HCT116 (cell line): ENCODE measurements at regions not wholly inside any gene's neighbourhood (a gene's known extent, or its start where the extent isn't known, plus 50 kb on each side); places are given as distances from the start of the nearest gene placed in this dataset.

ENCODE experiments used
- ATAC-seq: fragments of 200-7000 bp; cut with Tn5 transposase; 2 replicates; pipeline ENCODE4 v1.9.1; 2020; ENCODE audit warnings: mild to moderate bottlenecking, moderate library complexity
- BruUV-seq: library from RNA; stranded (reverse); fragments of 400-500 nt; replicated peaks from 2 replicates; lab custom pipeline; 2021; lab: Mats Ljungman, UMichigan
- CTCF ChIA-PET: fragments of 300-600 bp; sonication (Branson Sonifier 250); formaldehyde crosslinking; loops from one replicate; lab custom pipeline; 2021; ENCODE audit warnings: antibody characterized with exemption; lab: Charles Lee
- POLR2A ChIA-PET: fragments of 300-600, 350-600 bp; sonication (Branson Sonifier 250); formaldehyde crosslinking; loops from one replicate; lab custom pipeline; 2021; ENCODE audit warnings: antibody characterized with exemption; lab: Charles Lee
- RAD21 ChIA-PET, 2 experiments: fragments of 300-600 bp; sonication (Branson Sonifier 250); formaldehyde crosslinking; loops; one replicate each; lab custom pipeline; 2023; ENCODE audit warnings: low total read pairs in 2 of 2; ENCODE audit not compliant: uncharacterized antibody in 2 of 2, unreplicated experiment in 2 of 2, low non-redundant PET in 1 of 2; lab: Charles Lee
- DNase-seq: peaks from one replicate; pipeline ENCODE4 v3.0.0-alpha.2; 2010; ENCODE audit warnings: low read depth, low spot score
- H2AFZ ChIP-seq: fragments of 200-600 bp; shearing (Covaris generic), sonication (generic); 2 replicates; pipeline ENCODE4 v1.6.1; 2017; ENCODE audit warnings: low read depth, mixed run types, mixed read lengths, antibody characterized with exemption, low read length; ENCODE audit not compliant: poor library complexity, severe bottlenecking
- H3K27ac ChIP-seq: 2 replicates; pipeline ENCODE4 v1.5.1; 2012; ENCODE audit warnings: low read depth, low read length
- H3K27me3 ChIP-seq: fragments of 200-600 bp; sonication (generic); 2 replicates; pipeline ENCODE4 v1.6.1; 2016; ENCODE audit warnings: mixed run types, low read length, mixed read lengths; ENCODE audit not compliant: insufficient read depth
- H3K36me3 ChIP-seq, 2 experiments: fragments of 200-500 bp in 1 of 2; fragments of 200-600 bp in 1 of 2; sonication (Bioruptor generic) in 1 of 2; sonication (generic) in 1 of 2; 2 replicates each; pipeline versions ENCODE4 v1.5.1 to v1.6.1; 2014 to 2016; ENCODE audit warnings: low read length in 2 of 2, inconsistent platforms in 1 of 2, mixed read lengths in 1 of 2, mixed run types in 1 of 2; ENCODE audit not compliant: insufficient read depth in 2 of 2, control insufficient read depth in 1 of 2
- H3K4me1 ChIP-seq, 2 experiments: fragments of 200-600 bp in 1 of 2; sonication (generic) in 1 of 2; 2 replicates each; pipeline versions ENCODE4 v1.5.1 to v1.6.1; 2012 to 2017; ENCODE audit warnings: low read length in 2 of 2, inconsistent platforms in 1 of 2, mild to moderate bottlenecking in 1 of 2, mixed read lengths in 1 of 2, mixed run types in 1 of 2, moderate library complexity in 1 of 2; ENCODE audit not compliant: insufficient read depth in 2 of 2, control insufficient read depth in 1 of 2
- H3K4me2 ChIP-seq: fragments of 200-600 bp; sonication (generic); 2 replicates; pipeline ENCODE4 v1.6.1; 2017; ENCODE audit warnings: mixed run types, low read length, mixed read lengths
- H3K4me3 ChIP-seq, 2 experiments: fragments of 200-600 bp in 1 of 2; sonication (generic) in 1 of 2; replicated peaks in 1 of 2; 2 replicates each; pipeline ENCODE4 v1.5.1; 2011 to 2016; ENCODE audit warnings: low read length in 2 of 2, control low read depth in 1 of 2, low read depth in 1 of 2, mild to moderate bottlenecking in 1 of 2, mixed read lengths in 1 of 2, mixed run types in 1 of 2
- H3K79me2 ChIP-seq: fragments of 200-600 bp; sonication (generic); 2 replicates; pipeline ENCODE4 v1.6.1; 2017; ENCODE audit warnings: mild to moderate bottlenecking, mixed run types, low read length, moderate library complexity, mixed read lengths; ENCODE audit not compliant: insufficient read depth
- H3K9ac ChIP-seq: fragments of 200-600 bp; sonication (generic); 2 replicates; pipeline ENCODE4 v1.6.1; 2016; ENCODE audit warnings: low read length, mixed read lengths
- H3K9me2 ChIP-seq: fragments of 200-600 bp; sonication (generic), shearing (Covaris generic); 2 replicates; pipeline ENCODE4 v1.6.1; 2017; ENCODE audit warnings: mixed run types, mild to moderate bottlenecking, moderate library complexity; ENCODE audit not compliant: insufficient read depth
- H3K9me3 ChIP-seq, 2 experiments: fragments of 200-500 bp in 1 of 2; fragments of 200-600 bp in 1 of 2; sonication (Bioruptor generic) in 1 of 2; sonication (generic) in 1 of 2; 2 replicates each; pipeline ENCODE4 v1.6.1; 2014 to 2017; ENCODE audit warnings: low read length in 2 of 2, mixed read lengths in 2 of 2, inconsistent platforms in 1 of 2, low read depth in 1 of 2, mild to moderate bottlenecking in 1 of 2, mixed run types in 1 of 2, moderate library complexity in 1 of 2; ENCODE audit not compliant: control insufficient read depth in 1 of 2, insufficient read depth in 1 of 2
- H4K20me1 ChIP-seq: fragments of 200-600 bp; sonication (generic), shearing (Covaris generic); 2 replicates; pipeline ENCODE4 v1.6.1; 2017; ENCODE audit warnings: mixed run types, mild to moderate bottlenecking, moderate library complexity; ENCODE audit not compliant: insufficient read depth
- ATF3 ChIP-seq: IDR thresholded peaks from 2 replicates; pipeline ENCODE4 v1.6.1; 2012
- CBX3 ChIP-seq: IDR thresholded peaks from 2 replicates; pipeline ENCODE4 v1.6.1; 2012; ENCODE audit warnings: low read depth
- EZH2 ChIP-seq: fragments of 200-600 bp; sonication (generic); IDR thresholded peaks from 2 replicates; pipeline ENCODE4 v1.6.1; 2017; ENCODE audit warnings: antibody characterized with exemption, mixed run types
- EZH2phosphoT487 ChIP-seq: fragments of 200-600 bp; IDR thresholded peaks from 2 replicates; pipeline ENCODE4 v1.6.1; 2018; ENCODE audit warnings: antibody characterized with exemption, borderline replicate concordance
- FOSL1 ChIP-seq: IDR thresholded peaks from 2 replicates; pipeline ENCODE4 v1.6.1; 2012; ENCODE audit warnings: low read depth
- MAX ChIP-seq: IDR thresholded peaks from 2 replicates; pipeline ENCODE4 v1.6.1; 2012
- POLR2A ChIP-seq: IDR thresholded peaks from 2 replicates; pipeline ENCODE4 v1.7.0; 2011; ENCODE audit warnings: borderline replicate concordance; ENCODE audit not compliant: insufficient read depth, insufficient read length; ENCODE audit errors: extremely low read depth
- POLR2AphosphoS5 ChIP-seq: IDR thresholded peaks from 2 replicates; pipeline ENCODE4 v1.6.1; 2011; ENCODE audit warnings: mild to moderate bottlenecking, low read depth, low read length, moderate library complexity
- RAD21 ChIP-seq: IDR thresholded peaks from 2 replicates; pipeline ENCODE4 v1.6.1; 2012; ENCODE audit warnings: low read depth, mild to moderate bottlenecking
- REST ChIP-seq: IDR thresholded peaks from 2 replicates; pipeline ENCODE4 v1.6.1; 2012; ENCODE audit warnings: low read depth
- SIN3A ChIP-seq: IDR thresholded peaks from 2 replicates; pipeline ENCODE4 v1.6.1; 2012; ENCODE audit warnings: low read depth
- SP1 ChIP-seq: IDR thresholded peaks from 2 replicates; pipeline ENCODE4 v1.6.1; 2012; ENCODE audit warnings: low read depth
- SRF ChIP-seq: IDR thresholded peaks from 2 replicates; pipeline ENCODE4 v1.6.1; 2012; ENCODE audit warnings: low read depth
- ZBTB33 ChIP-seq: IDR thresholded peaks from 2 replicates; pipeline ENCODE4 v1.6.1; 2011; ENCODE audit warnings: mild to moderate bottlenecking, low read length, moderate library complexity; ENCODE audit not compliant: insufficient replicate concordance; ENCODE audit errors: extremely low read depth
- ZNF274 ChIP-seq: fragments of 200-500 bp; sonication (Bioruptor generic); IDR thresholded peaks from 2 replicates; pipeline ENCODE4 v1.6.1; 2014; ENCODE audit warnings: mild to moderate bottlenecking, low read depth, low read length, inconsistent platforms
- intact Hi-C: fragments of 100-400 bp; cut with micrococcal nuclease; formaldehyde crosslinking; loops from 2 replicates; pipeline ENCODE4 v1.10.0; 2022

GRCh38 chr12:71038960-71039359, 118.4 kb upstream of the PTPRR start:
- ATAC-seq (no peak), DNase-seq (no peak)
- ChIA-PET CTCF (no interaction called here), POLR2A (no interaction called here), RAD21 (no interaction called here)
- H2AFZ ChIP-seq: no peak overlapping the region
- H3K36me3 ChIP-seq: no peaks in the 10 kb centered on the region
- H3K27me3 ChIP-seq: no peaks in the 10 kb centered on the region
- BruUV-seq: no TSS peak
- no peak overlapping the region for H3K27ac ChIP-seq
- no peak for TF ChIP-seq REST
- TF ChIP-seq ZBTB33: no peak
- TF ChIP-seq ATF3: no peak
- TF ChIP-seq SRF: no peak
- TF ChIP-seq SP1: no peak
- no peak for TF ChIP-seq MAX
- TF ChIP-seq SIN3A: no peak
- TF ChIP-seq EZH2phosphoT487: no peak
- TF ChIP-seq RAD21: no peak
- TF ChIP-seq EZH2: no peak
- TF ChIP-seq CBX3: no peak
- no peak for TF ChIP-seq POLR2A
- no peak for TF ChIP-seq FOSL1
- no peak for TF ChIP-seq ZNF274
- TF ChIP-seq POLR2AphosphoS5: no peak
- H3K9me2 ChIP-seq: peaks cover 3% of the 10 kb centered on the region; the same call in 1 of the 2 replicates
- no peak overlapping the region for H3K9ac ChIP-seq
- intact Hi-C loops: no loop called here
- no peaks in the 10 kb centered on the region for H4K20me1 ChIP-seq
- H3K4me2 ChIP-seq: no peak overlapping the region
- H3K79me2 ChIP-seq: no peaks in the 10 kb centered on the region
- no peak overlapping the region for H3K4me3 ChIP-seq
- H3K4me1 ChIP-seq: no peaks in the 10 kb centered on the region
- H3K9me3 ChIP-seq: no peaks in the 10 kb centered on the region
